Lower leg skin (tissue), 4 donors: ENCODE measurements at regions not wholly inside any gene's neighbourhood (a gene's known extent, or its start where the extent isn't known, plus 50 kb on each side); places are given as distances from the start of the nearest gene placed in this dataset.

Experiments used
- DNase-seq, 2 donors: peaks; one replicate each; pipeline ENCODE4 v3.0.0-alpha.2; 2019; ENCODE audit warnings: low spot score in 2 of 2
- H3K4me3 ChIP-seq: fragments of 200-600 bp; sonication (generic); 2 replicates; pipeline ENCODE4 v1.5.1; 2017; ENCODE audit warnings: mild to moderate bottlenecking, low read depth; ENCODE audit not compliant: poor library complexity, severe bottlenecking
- CTCF ChIP-seq, 3 donors: fragments of 450-650 bp; IDR thresholded peaks; one replicate each; pipeline ENCODE4 v1.5.1; 2016; ENCODE audit warnings: antibody characterized with exemption in 3 of 3, mild to moderate bottlenecking in 3 of 3, moderate library complexity in 2 of 3
- POLR2A ChIP-seq, 2 donors: fragments of 450-650 bp; IDR thresholded peaks; one replicate each; pipeline ENCODE4 v1.6.1; 2016 to 2017; ENCODE audit warnings: antibody characterized with exemption in 2 of 2, mild to moderate bottlenecking in 1 of 2, moderate library complexity in 1 of 2
- WGBS, 2 donors: methylation state at CpG; one replicate each; pipeline ENCODE4 v1.1.5; 2018; 5-methylcytosine and 5-hydroxymethylcytosine counted together
- intact Hi-C: fragments of 100-400 bp; cut with DNase I; formaldehyde crosslinking; loops from one replicate; pipeline ENCODE4 v1.15.0; 2023; ENCODE audit warnings: low total_unique reads

GRCh38 chr2:37447446-37447845 lies 103.0 kb downstream of the QPCT start:
- WGBS, 2 donors, result 82 to 93% methylated on average over 3 of the region's 3 CpGs
- TF ChIP-seq CTCF (IDR thresholded peaks at IDR 0.05) (no peak), POLR2A (IDR thresholded peaks at IDR 0.05) (no peak)
- intact Hi-C loops, result no loop called here
- H3K4me3 ChIP-seq, result no peak overlapping the region
- no peak for DNase-seq

GRCh38 chr2:37448342-37449120 lies 104.1 kb downstream of the QPCT start:
- intact Hi-C loops, result no loop called here
- WGBS, 2 donors, result 88 to 89% methylated on average over 3 of the region's 3 CpGs
- TF ChIP-seq POLR2A (IDR thresholded peaks at IDR 0.05), result no peak
- TF ChIP-seq CTCF (IDR thresholded peaks at IDR 0.05), result no peak
- no peak overlapping the region for H3K4me3 ChIP-seq
- DNase-seq, result no peak

- WGBS, 2 donors, result 30 to 41% methylated on average over 8 of the region's 8 CpGs
- DNase-seq, result no peak
- TF ChIP-seq CTCF (IDR thresholded peaks at IDR 0.05), result no peak
- no peak for TF ChIP-seq POLR2A (IDR thresholded peaks at IDR 0.05)
- intact Hi-C loops, result no loop called here
- H3K4me3 ChIP-seq, result no peak overlapping the region
Observed at GRCh38 chr2:37449761-37450296, 105.4 kb downstream of the QPCT start.

- 63 to 68% methylated on average over 2 of the region's 2 CpGs for WGBS, 2 donors
- H3K4me3 ChIP-seq, result no peak overlapping the region
- TF ChIP-seq CTCF (IDR thresholded peaks at IDR 0.05) (no peak), POLR2A (IDR thresholded peaks at IDR 0.05) (no peak)
- intact Hi-C loops, result no loop called here
- no peak for DNase-seq
Observed at GRCh38 chr2:37453027-37453426, 108.6 kb downstream of the QPCT start.

- WGBS, 2 donors, result 71 to 79% methylated on average over 5 of the region's 5 CpGs
- H3K4me3 ChIP-seq, result no peak overlapping the region
- intact Hi-C loops, result no loop called here
- no peak for TF ChIP-seq CTCF (IDR thresholded peaks at IDR 0.05)
- no peak for TF ChIP-seq POLR2A (IDR thresholded peaks at IDR 0.05)
- no peak for DNase-seq
Observed at GRCh38 chr2:37454851-37455762, 110.7 kb downstream of the QPCT start.
